H9 (cell line): ENCODE measurements at regions not wholly inside any gene's neighbourhood (a gene's known extent, or its start where the extent isn't known, plus 50 kb on each side); places are given as distances from the start of the nearest gene placed in this dataset.

Source experiments
- DNase-seq: peaks from one replicate; pipeline ENCODE4 v3.0.0-alpha.2; 2017
- H2AFZ ChIP-seq: one replicate; pipeline ENCODE4 v1.6.1; 2013; ENCODE audit warnings: mild to moderate bottlenecking, low read length, control low read depth, moderate library complexity
- H2AK5ac ChIP-seq: 2 replicates; pipeline ENCODE4 v1.6.1; 2013; ENCODE audit warnings: low read length, control low read depth, mixed read lengths; ENCODE audit not compliant: insufficient read length
- H2BK120ac ChIP-seq: one replicate; pipeline ENCODE4 v1.6.1; 2013; ENCODE audit warnings: low read depth, mild to moderate bottlenecking, low read length, control low read depth, inconsistent platforms; ENCODE audit not compliant: poor library complexity, severe bottlenecking
- H2BK12ac ChIP-seq: 2 replicates; pipeline ENCODE4 v1.6.1; 2013; ENCODE audit warnings: low read length, control low read depth, mixed read lengths, low read depth; ENCODE audit not compliant: insufficient read length
- H2BK15ac ChIP-seq: 2 replicates; pipeline ENCODE4 v1.6.1; 2013; ENCODE audit warnings: low read depth, low read length, control low read depth
- H2BK20ac ChIP-seq: one replicate; pipeline ENCODE4 v1.6.1; 2013; ENCODE audit warnings: low read depth, mild to moderate bottlenecking, low read length, control low read depth, inconsistent platforms; ENCODE audit not compliant: poor library complexity, severe bottlenecking
- H2BK5ac ChIP-seq: 2 replicates; pipeline ENCODE4 v1.6.1; 2013; ENCODE audit warnings: low read length, control low read depth, mixed read lengths; ENCODE audit not compliant: insufficient read length
- H3K14ac ChIP-seq: 2 replicates; pipeline ENCODE4 v1.6.1; 2013; ENCODE audit warnings: low read length, control low read depth; ENCODE audit not compliant: insufficient read depth
- H3K18ac ChIP-seq: 2 replicates; pipeline ENCODE4 v1.6.1; 2013; ENCODE audit warnings: low read depth, mild to moderate bottlenecking, mixed read lengths, low read length, control low read depth; ENCODE audit not compliant: insufficient read length
- H3K23ac ChIP-seq: 2 replicates; pipeline ENCODE4 v1.6.1; 2013; ENCODE audit warnings: low read length, control low read depth, mixed read lengths, low read depth; ENCODE audit not compliant: insufficient read length
- H3K23me2 ChIP-seq: 2 replicates; pipeline ENCODE4 v1.6.1; 2013; ENCODE audit warnings: low read depth, mild to moderate bottlenecking, mixed read lengths, low read length, control low read depth; ENCODE audit not compliant: insufficient read length, poor library complexity, severe bottlenecking
- H3K27ac ChIP-seq: 2 replicates; pipeline ENCODE4 v1.5.1; 2013; ENCODE audit warnings: low read length, control low read depth, mixed read lengths, low read depth; ENCODE audit not compliant: insufficient read length
- H3K27me3 ChIP-seq: 2 replicates; pipeline ENCODE4 v1.6.1; 2013; ENCODE audit warnings: low read length, control low read depth, inconsistent platforms; ENCODE audit not compliant: insufficient read depth
- H3K4ac ChIP-seq: 2 replicates; pipeline ENCODE4 v1.6.1; 2013; ENCODE audit warnings: low read depth, mild to moderate bottlenecking, control low read depth, inconsistent platforms, low read length, moderate library complexity
- H3K4me1 ChIP-seq: 2 replicates; pipeline ENCODE4 v1.6.1; 2013; ENCODE audit warnings: low read length, control low read depth, inconsistent platforms; ENCODE audit not compliant: insufficient read depth
- H3K4me2 ChIP-seq: 2 replicates; pipeline ENCODE4 v1.6.1; 2013; ENCODE audit warnings: low read length, control low read depth, mixed read lengths; ENCODE audit not compliant: insufficient read length, insufficient read depth
- H3K56ac ChIP-seq: 2 replicates; pipeline ENCODE4 v1.6.1; 2013; ENCODE audit warnings: low read depth, mild to moderate bottlenecking, mixed read lengths, low read length, control low read depth; ENCODE audit not compliant: insufficient read length
- H3K79me1 ChIP-seq: 2 replicates; pipeline ENCODE4 v1.6.1; 2013; ENCODE audit warnings: low read depth, mild to moderate bottlenecking, moderate library complexity, low read length, control low read depth, inconsistent platforms; ENCODE audit not compliant: insufficient read depth, poor library complexity, severe bottlenecking
- H3K79me2 ChIP-seq: 2 replicates; pipeline ENCODE4 v1.6.1; 2013; ENCODE audit warnings: low read length, control low read depth, inconsistent platforms; ENCODE audit not compliant: insufficient read depth
- H3K9ac ChIP-seq: 2 replicates; pipeline ENCODE4 v1.6.1; 2013; ENCODE audit warnings: low read length, control low read depth, mixed read lengths; ENCODE audit not compliant: insufficient read length; ENCODE audit errors: extremely low read depth
- H3K9me3 ChIP-seq: one replicate; pipeline ENCODE4 v1.6.1; 2013; ENCODE audit warnings: low read depth, low read length, inconsistent platforms; ENCODE audit not compliant: control insufficient read depth
- H3T11ph ChIP-seq: one replicate; pipeline ENCODE4 v1.6.1; 2013; ENCODE audit warnings: mild to moderate bottlenecking, low read length, control low read depth, inconsistent platforms
- H4K20me1 ChIP-seq: one replicate; pipeline ENCODE4 v1.6.1; 2013; ENCODE audit not compliant: control insufficient read depth, insufficient read length, insufficient read depth
- H4K5ac ChIP-seq: 2 replicates; pipeline ENCODE4 v1.6.1; 2013; ENCODE audit warnings: low read depth, mild to moderate bottlenecking, mixed read lengths, low read length, control low read depth; ENCODE audit not compliant: insufficient read length
- H4K8ac ChIP-seq: replicated peaks from 2 replicates; pipeline ENCODE4 v1.6.1; 2013; ENCODE audit warnings: low read length, control low read depth, mixed read lengths, low read depth; ENCODE audit not compliant: insufficient read length
- H4K91ac ChIP-seq: 2 replicates; pipeline ENCODE4 v1.6.1; 2013; ENCODE audit warnings: low read depth, mild to moderate bottlenecking, moderate library complexity, mixed read lengths, low read length, control low read depth; ENCODE audit not compliant: insufficient read length
- H3K27ac Mint-ChIP-seq, 3 experiments: 2 replicates in 2 of 3; 3 replicates in 1 of 3; pipeline ENCODE4 v1.8.0; 2020 to 2021; ENCODE audit warnings: mixed read lengths in 3 of 3, mild to moderate bottlenecking in 1 of 3, moderate library complexity in 1 of 3
- H3K27me3 Mint-ChIP-seq: 2 replicates; pipeline ENCODE4 v1.8.0; 2021; ENCODE audit warnings: low read depth, mild to moderate bottlenecking, moderate library complexity, mixed read lengths
- H3K36me3 Mint-ChIP-seq, 3 experiments: 2 replicates in 2 of 3; 3 replicates in 1 of 3; pipeline ENCODE4 v1.8.0; 2020 to 2021; ENCODE audit warnings: low read depth in 3 of 3, mixed read lengths in 3 of 3; ENCODE audit not compliant: insufficient read depth in 1 of 3
- H3K4me1 Mint-ChIP-seq, 2 experiments: 2 replicates each; pipeline ENCODE4 v1.8.0; 2020; ENCODE audit warnings: mixed read lengths in 2 of 2
- H3K4me3 Mint-ChIP-seq, 2 experiments: 2 replicates in 1 of 2; 3 replicates in 1 of 2; pipeline ENCODE4 v1.8.0; 2020 to 2021; ENCODE audit warnings: mild to moderate bottlenecking in 2 of 2, mixed read lengths in 2 of 2, moderate library complexity in 1 of 2
- H3K9me3 Mint-ChIP-seq, 2 experiments: 2 replicates in 1 of 2; 3 replicates in 1 of 2; pipeline ENCODE4 v1.8.0; 2020; ENCODE audit warnings: mild to moderate bottlenecking in 2 of 2, mixed read lengths in 2 of 2, moderate library complexity in 1 of 2
- WGBS: extraction: QIAGEN DNeasy Blood & Tissue Kit; methylation state at CpG from one replicate; pipeline ENCODE4 v1.1.7; 2013; ENCODE audit warnings: missing lambda C conversion rate, low lambda C conversion rate, mixed read lengths; ENCODE audit not compliant: insufficient read length; ENCODE audit errors: extremely low coverage; 5-methylcytosine and 5-hydroxymethylcytosine counted together
- TF ChIP-seq, protein P1 (sequence below): fragments of 200-600 bp; sonication (generic); conservative IDR thresholded peaks from 3 replicates; pipeline ENCODE4 v1.8.0; 2021; ENCODE audit warnings: antibody characterized with exemption, mild to moderate bottlenecking

DNA sequence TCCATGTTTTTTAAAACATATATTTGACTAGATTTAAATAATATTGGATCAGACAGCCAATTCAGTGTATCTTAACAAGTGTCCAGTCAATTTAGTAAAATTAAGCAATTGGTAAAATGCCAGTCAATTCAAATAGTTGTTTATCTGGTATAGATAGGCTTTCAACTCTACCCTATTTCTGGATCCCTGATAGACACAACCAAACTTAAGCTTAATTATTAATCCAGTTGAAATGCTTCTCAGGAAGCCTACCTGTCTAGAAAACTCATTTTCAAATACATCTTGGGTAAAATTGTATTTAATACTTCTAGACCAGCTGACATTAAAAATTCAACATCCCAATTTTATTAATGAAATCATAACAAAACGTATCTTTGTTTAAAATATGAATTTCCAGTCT lies 710.8 kb upstream of the GRAMD2B start:
- H4K8ac ChIP-seq = no peak overlapping the region
- no peak overlapping the region for H2BK120ac ChIP-seq
- H4K5ac ChIP-seq = no peak overlapping the region
- H3K23ac ChIP-seq = no peak overlapping the region
- no peak overlapping the region for H2BK20ac ChIP-seq
- H3K79me2 ChIP-seq = no peaks in the 10 kb centered on the region
- TF ChIP-seq, protein P1, sequence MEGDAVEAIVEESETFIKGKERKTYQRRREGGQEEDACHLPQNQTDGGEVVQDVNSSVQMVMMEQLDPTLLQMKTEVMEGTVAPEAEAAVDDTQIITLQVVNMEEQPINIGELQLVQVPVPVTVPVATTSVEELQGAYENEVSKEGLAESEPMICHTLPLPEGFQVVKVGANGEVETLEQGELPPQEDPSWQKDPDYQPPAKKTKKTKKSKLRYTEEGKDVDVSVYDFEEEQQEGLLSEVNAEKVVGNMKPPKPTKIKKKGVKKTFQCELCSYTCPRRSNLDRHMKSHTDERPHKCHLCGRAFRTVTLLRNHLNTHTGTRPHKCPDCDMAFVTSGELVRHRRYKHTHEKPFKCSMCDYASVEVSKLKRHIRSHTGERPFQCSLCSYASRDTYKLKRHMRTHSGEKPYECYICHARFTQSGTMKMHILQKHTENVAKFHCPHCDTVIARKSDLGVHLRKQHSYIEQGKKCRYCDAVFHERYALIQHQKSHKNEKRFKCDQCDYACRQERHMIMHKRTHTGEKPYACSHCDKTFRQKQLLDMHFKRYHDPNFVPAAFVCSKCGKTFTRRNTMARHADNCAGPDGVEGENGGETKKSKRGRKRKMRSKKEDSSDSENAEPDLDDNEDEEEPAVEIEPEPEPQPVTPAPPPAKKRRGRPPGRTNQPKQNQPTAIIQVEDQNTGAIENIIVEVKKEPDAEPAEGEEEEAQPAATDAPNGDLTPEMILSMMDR = no peak
- H3K9me3 ChIP-seq = no peaks in the 10 kb centered on the region
- H3K4ac ChIP-seq = no peak overlapping the region
- no peaks in the 10 kb centered on the region for H3K4me1 ChIP-seq
- no peak overlapping the region for H3K56ac ChIP-seq
- H3K27me3 Mint-ChIP-seq = no peaks in the 10 kb centered on the region
- no peaks in the 10 kb centered on the region for H3K36me3 Mint-ChIP-seq
- no peak overlapping the region for H3K18ac ChIP-seq
- no peak overlapping the region for H4K91ac ChIP-seq
- H3K14ac ChIP-seq = no peak overlapping the region
- H3K4me1 Mint-ChIP-seq = peaks cover 6% of the 10 kb centered on the region in 2 experiments; a peak in 2 of 4 replicates
- no peaks in the 10 kb centered on the region for H3K79me1 ChIP-seq
- no peak overlapping the region for H3K9ac ChIP-seq
- 100% methylated on average over 1 of the region's 1 CpG for WGBS
- no peak overlapping the region for H3K27ac Mint-ChIP-seq
- H3K23me2 ChIP-seq = no peaks in the 10 kb centered on the region
- H3K27me3 ChIP-seq = no peaks in the 10 kb centered on the region
- no peak overlapping the region for H3K4me3 Mint-ChIP-seq
- no peak overlapping the region for H2BK15ac ChIP-seq
- DNase-seq = no peak
- no peak overlapping the region for H3K27ac ChIP-seq
- H2AFZ ChIP-seq = no peak overlapping the region
- no peak overlapping the region for H2AK5ac ChIP-seq
- H3T11ph ChIP-seq = no peak overlapping the region
- no peak overlapping the region for H2BK12ac ChIP-seq
- H3K4me2 ChIP-seq = no peak overlapping the region
- no peak overlapping the region for H2BK5ac ChIP-seq
- H3K9me3 Mint-ChIP-seq = no peaks in the 10 kb centered on the region
- no peaks in the 10 kb centered on the region for H4K20me1 ChIP-seq
